Breast epithelium (tissue), 4 donors: ENCODE measurements at regions not wholly inside any gene's neighbourhood (a gene's known extent, or its start where the extent isn't known, plus 50 kb on each side); places are given as distances from the start of the nearest gene placed in this dataset.

Source experiments
- DNase-seq, 2 donors: peaks; one replicate each; pipeline ENCODE4 v3.0.0-alpha.2; 2019; ENCODE audit warnings: low spot score in 2 of 2
- H3K27ac ChIP-seq, 2 donors: fragments of 200-600 bp; sonication (generic) in 1 of 2; one replicate each; pipeline ENCODE4 v1.5.1; 2016 to 2019; ENCODE audit warnings: mild to moderate bottlenecking in 1 of 2
- H3K27me3 ChIP-seq, 2 donors: fragments of 200-600 bp; sonication (generic) in 1 of 2; one replicate each; pipeline versions ENCODE4 v1.5.1 to v1.6.0; 2017 to 2019; ENCODE audit warnings: control low read depth in 1 of 2, mild to moderate bottlenecking in 1 of 2
- H3K36me3 ChIP-seq: fragments of 200-600 bp; one replicate; pipeline ENCODE4 v1.5.1; 2019
- H3K4me1 ChIP-seq, 2 donors: fragments of 200-600 bp; sonication (generic); one replicate each; pipeline ENCODE4 v1.5.1; 2016 to 2019; ENCODE audit warnings: control low read depth in 1 of 2
- H3K4me3 ChIP-seq, 3 donors: fragments of 200-600 bp; sonication (generic); 1 replicate in 2 of 3; 2 replicates in 1 of 3; pipeline ENCODE4 v1.5.1; 2016 to 2019; ENCODE audit warnings: mild to moderate bottlenecking in 3 of 3, moderate library complexity in 2 of 3
- H3K9me3 ChIP-seq, 2 donors: fragments of 200-600 bp; sonication (generic) in 1 of 2; one replicate each; pipeline ENCODE4 v1.5.1; 2016 to 2019; ENCODE audit warnings: control low read depth in 1 of 2
- POLR2A ChIP-seq: fragments of 450-650 bp; IDR thresholded peaks from one replicate; pipeline ENCODE4 v1.6.1; 2016; ENCODE audit warnings: antibody characterized with exemption, mild to moderate bottlenecking, moderate library complexity
- POLR2AphosphoS5 ChIP-seq, 3 donors: sonication (generic); formaldehyde crosslinking; IDR thresholded peaks; one replicate each; pipeline ENCODE4 v1.6.1; 2017; ENCODE audit warnings: antibody characterized with exemption in 3 of 3
- intact Hi-C: fragments of 100-400 bp; cut with DNase I; formaldehyde crosslinking; loops from one replicate; pipeline ENCODE4 v1.15.1; 2023; ENCODE audit warnings: low total_unique reads
- TF ChIP-seq, protein P1 (sequence below), 3 donors: fragments of 450-650 bp; IDR thresholded peaks; one replicate each; pipeline ENCODE4 v1.5.1; 2016 to 2017; ENCODE audit warnings: antibody characterized with exemption in 3 of 3, mild to moderate bottlenecking in 3 of 3, moderate library complexity in 3 of 3

DNA sequence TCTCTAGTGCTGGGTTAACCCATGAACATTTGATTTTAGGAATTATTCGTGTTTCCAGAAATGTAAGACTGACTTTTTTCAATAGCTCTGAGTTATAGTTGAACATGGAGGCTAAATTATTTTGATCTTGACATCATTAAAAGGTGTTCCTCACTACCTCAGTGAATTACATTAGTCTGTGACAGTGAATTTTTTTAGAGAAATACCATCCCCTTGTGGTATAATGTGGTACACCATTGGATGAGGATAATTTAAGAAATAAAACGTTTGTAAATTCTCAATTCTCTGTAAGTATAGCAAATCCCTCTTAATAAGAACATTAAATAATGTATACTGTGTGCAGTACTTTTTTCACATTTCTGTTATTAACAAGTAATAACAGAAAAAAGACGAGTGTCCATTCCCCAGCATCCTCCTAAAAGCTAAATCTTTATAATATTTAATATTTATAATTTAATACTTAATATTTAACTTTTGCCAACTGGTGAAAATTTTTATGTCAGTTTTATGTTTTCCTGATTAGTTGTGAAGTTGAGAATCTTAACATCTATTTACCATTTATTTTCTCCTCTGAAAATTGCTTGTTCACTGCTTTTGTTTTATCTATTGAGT is 70.3 kb upstream of the CWC22 start:
- intact Hi-C loops = no loop called here
- H3K4me1 ChIP-seq = no peaks in the 10 kb centered on the region
- no peaks in the 10 kb centered on the region for H3K36me3 ChIP-seq
- H3K27me3 ChIP-seq = no peaks in the 10 kb centered on the region
- H3K4me3 ChIP-seq = no peak overlapping the region
- peaks cover 0 to 11% of the 10 kb centered on the region in 2 donors for H3K9me3 ChIP-seq
- no peak for TF ChIP-seq POLR2AphosphoS5 (IDR thresholded peaks at IDR 0.05)
- TF ChIP-seq POLR2A = no peak
- TF ChIP-seq, protein P1, sequence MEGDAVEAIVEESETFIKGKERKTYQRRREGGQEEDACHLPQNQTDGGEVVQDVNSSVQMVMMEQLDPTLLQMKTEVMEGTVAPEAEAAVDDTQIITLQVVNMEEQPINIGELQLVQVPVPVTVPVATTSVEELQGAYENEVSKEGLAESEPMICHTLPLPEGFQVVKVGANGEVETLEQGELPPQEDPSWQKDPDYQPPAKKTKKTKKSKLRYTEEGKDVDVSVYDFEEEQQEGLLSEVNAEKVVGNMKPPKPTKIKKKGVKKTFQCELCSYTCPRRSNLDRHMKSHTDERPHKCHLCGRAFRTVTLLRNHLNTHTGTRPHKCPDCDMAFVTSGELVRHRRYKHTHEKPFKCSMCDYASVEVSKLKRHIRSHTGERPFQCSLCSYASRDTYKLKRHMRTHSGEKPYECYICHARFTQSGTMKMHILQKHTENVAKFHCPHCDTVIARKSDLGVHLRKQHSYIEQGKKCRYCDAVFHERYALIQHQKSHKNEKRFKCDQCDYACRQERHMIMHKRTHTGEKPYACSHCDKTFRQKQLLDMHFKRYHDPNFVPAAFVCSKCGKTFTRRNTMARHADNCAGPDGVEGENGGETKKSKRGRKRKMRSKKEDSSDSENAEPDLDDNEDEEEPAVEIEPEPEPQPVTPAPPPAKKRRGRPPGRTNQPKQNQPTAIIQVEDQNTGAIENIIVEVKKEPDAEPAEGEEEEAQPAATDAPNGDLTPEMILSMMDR (IDR thresholded peaks at IDR 0.05) = peak; percentile 56 to 57 (median 57)
- DNase-seq = no peak
- no peak overlapping the region for H3K27ac ChIP-seq

DNA sequence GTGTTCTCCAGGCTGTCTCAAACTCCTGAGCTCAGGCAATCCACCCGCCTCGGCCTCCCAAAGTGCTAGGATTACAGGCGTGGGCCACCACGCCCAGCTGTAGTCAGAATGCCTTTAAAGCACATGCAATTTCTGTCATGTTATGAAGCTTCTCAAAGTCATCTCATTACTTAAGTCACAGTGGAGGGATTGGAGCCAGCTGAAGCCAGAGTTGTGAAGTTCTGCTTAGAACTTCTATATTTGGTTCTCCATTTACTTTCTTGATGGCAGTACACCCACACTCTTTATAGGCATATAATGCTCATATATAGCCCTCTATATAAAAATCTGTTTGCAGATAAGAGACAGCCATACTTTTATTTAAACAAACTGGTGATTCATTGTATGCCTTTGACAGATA is 68.8 kb upstream of the CWC22 start:
- intact Hi-C loops = loop anchor here (2.0 kb wide), 1 partner anchor 37 kb away; no protein-coding TSS in a partner anchor

DNA sequence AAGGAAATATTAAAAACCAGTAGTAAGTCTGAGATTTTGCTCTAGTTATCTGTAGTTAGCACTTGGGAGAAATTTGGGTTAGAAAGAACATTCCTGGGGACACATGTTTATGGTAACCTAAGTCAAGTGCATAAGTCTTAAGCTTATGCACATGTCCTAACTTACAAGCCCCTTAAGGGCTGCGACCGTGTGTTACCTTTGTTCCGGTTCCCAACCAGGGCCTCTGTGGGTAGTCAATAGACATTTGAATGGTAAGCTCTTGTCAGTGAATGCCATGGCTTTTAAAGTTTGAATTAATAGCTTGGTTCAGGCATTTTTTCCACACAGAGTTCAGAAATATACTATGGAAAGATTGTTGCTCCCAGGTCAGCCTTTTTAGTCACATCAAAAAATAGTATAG is 64.7 kb upstream of the CWC22 start:
- no peak for DNase-seq
- no peaks in the 10 kb centered on the region for H3K4me1 ChIP-seq
- H3K4me3 ChIP-seq = no peak overlapping the region
- no peaks in the 10 kb centered on the region for H3K27me3 ChIP-seq
- no peaks in the 10 kb centered on the region for H3K36me3 ChIP-seq
- H3K27ac ChIP-seq = no peak overlapping the region
- TF ChIP-seq POLR2AphosphoS5 (IDR thresholded peaks at IDR 0.05) (no peak), POLR2A (no peak)
- TF ChIP-seq, protein P1 (IDR thresholded peaks at IDR 0.05) = no peak
- intact Hi-C loops = no loop called here
- H3K9me3 ChIP-seq = no peaks in the 10 kb centered on the region

More for the DNA sequence above, 68.8 kb upstream of the CWC22 start:
- Histone ChIP-seq H3K4me1 (no peaks in the 10 kb centered on the region), H3K4me3 (no peak overlapping the region), H3K36me3 (no peaks in the 10 kb centered on the region), H3K27ac (no peak overlapping the region), H3K27me3 (no peaks in the 10 kb centered on the region), H3K9me3 (no peaks in the 10 kb centered on the region)
- TF ChIP-seq POLR2AphosphoS5 (IDR thresholded peaks at IDR 0.05) = no peak
- no peak for TF ChIP-seq POLR2A
- TF ChIP-seq, protein P1 (IDR thresholded peaks at IDR 0.05) = no peak
- DNase-seq = no peak

DNA sequence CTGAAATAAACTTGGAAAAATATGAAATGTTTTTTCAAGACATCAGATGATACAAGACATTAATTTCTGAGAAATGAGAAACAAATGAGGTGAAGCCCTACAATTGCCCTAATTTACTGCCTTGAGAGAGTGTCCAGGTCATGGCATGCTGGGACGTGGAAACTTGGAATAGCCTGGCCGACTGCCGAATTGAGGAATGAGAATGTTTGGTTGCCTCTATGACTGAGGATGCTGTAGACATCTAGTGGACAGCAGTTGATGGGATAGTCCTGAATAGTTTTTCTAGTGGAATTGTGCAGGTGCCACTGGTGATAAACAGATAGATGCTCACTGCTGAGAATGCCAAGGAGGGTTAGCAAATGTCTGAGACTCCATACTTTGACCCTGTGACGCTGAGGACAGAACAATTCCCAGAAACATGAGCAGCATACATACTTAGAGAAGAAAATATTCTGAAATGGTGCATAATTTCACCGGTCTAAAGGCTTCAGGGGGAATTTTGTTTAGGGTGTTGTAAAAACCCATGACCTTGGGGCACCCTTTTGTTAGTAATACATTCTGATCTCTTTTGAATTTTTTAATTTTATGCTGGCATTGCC is 56.5 kb upstream of the CWC22 start:
- Histone ChIP-seq H3K27ac (no peak overlapping the region), H3K27me3 (no peaks in the 10 kb centered on the region), H3K36me3 (no peaks in the 10 kb centered on the region), H3K9me3 (no peaks in the 10 kb centered on the region), H3K4me1 (no peaks in the 10 kb centered on the region), H3K4me3 (no peak overlapping the region)
- intact Hi-C loops = no loop called here
- no peak for DNase-seq
- TF ChIP-seq, protein P1 (IDR thresholded peaks at IDR 0.05) = no peak
- TF ChIP-seq POLR2AphosphoS5 (IDR thresholded peaks at IDR 0.05) (no peak), POLR2A (no peak)

DNA sequence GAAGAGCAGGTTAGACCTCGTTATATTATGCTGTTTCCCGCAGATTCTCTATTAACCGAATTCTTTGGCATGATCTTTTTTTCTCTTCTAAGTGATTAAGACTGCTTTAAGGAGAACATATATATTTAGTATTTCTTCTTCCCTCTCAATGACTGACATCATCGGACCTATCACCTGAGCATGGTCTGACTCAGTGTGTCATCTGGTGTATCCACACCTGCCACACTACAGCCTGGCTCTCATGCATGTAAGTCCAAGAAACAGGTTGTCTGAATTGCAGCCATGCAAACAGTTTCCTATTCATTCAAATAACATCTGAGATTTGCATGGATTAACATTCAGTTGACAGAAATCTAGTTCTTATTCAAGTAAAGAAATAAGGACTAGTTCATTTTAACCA is 55.1 kb upstream of the CWC22 start:
- intact Hi-C loops = no loop called here
- DNase-seq = no peak
- Histone ChIP-seq H3K9me3 (no peaks in the 10 kb centered on the region), H3K27ac (no peak overlapping the region), H3K4me3 (no peak overlapping the region), H3K27me3 (no peaks in the 10 kb centered on the region), H3K4me1 (no peaks in the 10 kb centered on the region), H3K36me3 (no peaks in the 10 kb centered on the region)
- no peak for TF ChIP-seq POLR2AphosphoS5 (IDR thresholded peaks at IDR 0.05)
- TF ChIP-seq, protein P1 (IDR thresholded peaks at IDR 0.05) = no peak
